OCI-LY7 (cell line): ENCODE measurements at regions not wholly inside any gene's neighbourhood (a gene's known extent, or its start where the extent isn't known, plus 50 kb on each side); places are given as distances from the start of the nearest gene placed in this dataset.

Experiments
- BruUV-seq: library from RNA; stranded (reverse); fragments of 400-500 nt; replicated peaks from 2 replicates; lab custom pipeline; 2021; lab: Mats Ljungman, UMichigan
- CTCF ChIA-PET: fragments of 300-600 bp; sonication (Branson Sonifier 250); formaldehyde crosslinking; loops from one replicate; lab custom pipeline; 2022; ENCODE audit warnings: antibody characterized with exemption; ENCODE audit not compliant: unreplicated experiment; lab: Charles Lee
- POLR2A ChIA-PET: fragments of 300-600 bp; sonication (Branson Sonifier 250); formaldehyde crosslinking; loops from one replicate; lab custom pipeline; 2022; ENCODE audit warnings: antibody characterized with exemption; lab: Charles Lee
- DNase-seq: peaks from one replicate; pipeline ENCODE4 v3.0.0-alpha.2; 2015; ENCODE audit warnings: low spot score
- H2AFZ ChIP-seq: fragments of 200-600 bp; sonication (generic), shearing (Covaris generic); 2 replicates; pipeline ENCODE4 v1.6.1; 2014; ENCODE audit warnings: mild to moderate bottlenecking, antibody characterized with exemption, low read length, moderate library complexity
- H3K27ac ChIP-seq: fragments of 200-600 bp; sonication (generic); 2 replicates; pipeline ENCODE4 v1.5.1; 2014; ENCODE audit warnings: mixed run types, low read depth, mild to moderate bottlenecking, moderate library complexity, low read length, inconsistent platforms; ENCODE audit not compliant: poor library complexity, severe bottlenecking
- H3K36me3 ChIP-seq: fragments of 200-600 bp; sonication (generic); 2 replicates; pipeline ENCODE4 v1.6.1; 2014; ENCODE audit warnings: mild to moderate bottlenecking, antibody characterized with exemption, low read length, moderate library complexity, mixed read lengths; ENCODE audit not compliant: insufficient read depth
- H3K4me1 ChIP-seq: fragments of 200-600 bp; sonication (generic); 2 replicates; pipeline ENCODE4 v1.5.1; 2014; ENCODE audit warnings: mild to moderate bottlenecking, low read length; ENCODE audit not compliant: insufficient read depth, poor library complexity, severe bottlenecking
- H3K4me2 ChIP-seq: fragments of 200-600 bp; sonication (generic); 2 replicates; pipeline ENCODE4 v1.6.1; 2014; ENCODE audit warnings: mild to moderate bottlenecking, low read length
- H3K4me3 ChIP-seq: fragments of 200-600 bp; sonication (generic); 2 replicates; pipeline ENCODE4 v1.5.1; 2014; ENCODE audit warnings: mild to moderate bottlenecking, low read depth, low read length; ENCODE audit not compliant: poor library complexity, severe bottlenecking
- H3K79me2 ChIP-seq: fragments of 200-600 bp; sonication (generic); 2 replicates; pipeline ENCODE4 v1.6.1; 2016; ENCODE audit warnings: low read depth, mild to moderate bottlenecking, low read length, moderate library complexity, mixed read lengths; ENCODE audit not compliant: insufficient read depth
- H3K9me2 ChIP-seq: fragments of 200-600 bp; sonication (generic); 2 replicates; pipeline ENCODE4 v1.6.1; 2016; ENCODE audit warnings: mild to moderate bottlenecking, low read length, mixed read lengths; ENCODE audit not compliant: insufficient read depth
- H3K9me3 ChIP-seq: fragments of 200-600 bp; sonication (generic); 2 replicates; pipeline ENCODE4 v1.6.1; 2014; ENCODE audit warnings: mild to moderate bottlenecking, mixed run types, low read length, mixed read lengths
- H4K20me1 ChIP-seq: fragments of 200-600 bp; sonication (generic); 2 replicates; pipeline ENCODE4 v1.6.1; 2014; ENCODE audit warnings: mild to moderate bottlenecking, antibody characterized with exemption, low read length, moderate library complexity, mixed read lengths; ENCODE audit not compliant: insufficient read depth
- EZH2phosphoT487 ChIP-seq: fragments of 200-600 bp; sonication (generic); IDR thresholded peaks from 2 replicates; pipeline ENCODE4 v1.6.1; 2018; ENCODE audit warnings: low read depth, borderline replicate concordance, mild to moderate bottlenecking, mixed run types, antibody characterized with exemption, low read length, moderate library complexity, mixed read lengths
- intact Hi-C: fragments of 100-400 bp; cut with micrococcal nuclease; formaldehyde crosslinking; loops from one replicate; pipeline ENCODE4 v1.10.0; 2022; ENCODE audit not compliant: unreplicated experiment
- TF ChIP-seq, protein P1 (sequence below): fragments of 200-600 bp; sonication (generic); conservative IDR thresholded peaks from 2 replicates; pipeline ENCODE4 v1.5.1; 2014; ENCODE audit warnings: mild to moderate bottlenecking, antibody characterized with exemption, low read length, moderate library complexity, mixed read lengths

GRCh38 chr21:21631961-21632360, 633.8 kb downstream of the NCAM2 start:
- CTCF ChIA-PET = no interaction called here
- peaks cover 21% of the 10 kb centered on the region; the same call in 1 of the 2 replicates for H3K9me3 ChIP-seq
- BruUV-seq = no TSS peak
- POLR2A ChIA-PET = no interaction called here
- TF ChIP-seq, protein P1, sequence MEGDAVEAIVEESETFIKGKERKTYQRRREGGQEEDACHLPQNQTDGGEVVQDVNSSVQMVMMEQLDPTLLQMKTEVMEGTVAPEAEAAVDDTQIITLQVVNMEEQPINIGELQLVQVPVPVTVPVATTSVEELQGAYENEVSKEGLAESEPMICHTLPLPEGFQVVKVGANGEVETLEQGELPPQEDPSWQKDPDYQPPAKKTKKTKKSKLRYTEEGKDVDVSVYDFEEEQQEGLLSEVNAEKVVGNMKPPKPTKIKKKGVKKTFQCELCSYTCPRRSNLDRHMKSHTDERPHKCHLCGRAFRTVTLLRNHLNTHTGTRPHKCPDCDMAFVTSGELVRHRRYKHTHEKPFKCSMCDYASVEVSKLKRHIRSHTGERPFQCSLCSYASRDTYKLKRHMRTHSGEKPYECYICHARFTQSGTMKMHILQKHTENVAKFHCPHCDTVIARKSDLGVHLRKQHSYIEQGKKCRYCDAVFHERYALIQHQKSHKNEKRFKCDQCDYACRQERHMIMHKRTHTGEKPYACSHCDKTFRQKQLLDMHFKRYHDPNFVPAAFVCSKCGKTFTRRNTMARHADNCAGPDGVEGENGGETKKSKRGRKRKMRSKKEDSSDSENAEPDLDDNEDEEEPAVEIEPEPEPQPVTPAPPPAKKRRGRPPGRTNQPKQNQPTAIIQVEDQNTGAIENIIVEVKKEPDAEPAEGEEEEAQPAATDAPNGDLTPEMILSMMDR = no peak
- TF ChIP-seq EZH2phosphoT487 = no peak
- H3K79me2 ChIP-seq = no peaks in the 10 kb centered on the region
- intact Hi-C loops = no loop called here
- no peak overlapping the region for H2AFZ ChIP-seq
- no peak overlapping the region for H3K4me3 ChIP-seq
- no peaks in the 10 kb centered on the region for H3K9me2 ChIP-seq
- no peak overlapping the region for H3K4me2 ChIP-seq
- H4K20me1 ChIP-seq = no peaks in the 10 kb centered on the region
- no peaks in the 10 kb centered on the region for H3K4me1 ChIP-seq
- no peak overlapping the region for H3K27ac ChIP-seq
- no peaks in the 10 kb centered on the region for H3K36me3 ChIP-seq
- no peak for DNase-seq

DNA sequence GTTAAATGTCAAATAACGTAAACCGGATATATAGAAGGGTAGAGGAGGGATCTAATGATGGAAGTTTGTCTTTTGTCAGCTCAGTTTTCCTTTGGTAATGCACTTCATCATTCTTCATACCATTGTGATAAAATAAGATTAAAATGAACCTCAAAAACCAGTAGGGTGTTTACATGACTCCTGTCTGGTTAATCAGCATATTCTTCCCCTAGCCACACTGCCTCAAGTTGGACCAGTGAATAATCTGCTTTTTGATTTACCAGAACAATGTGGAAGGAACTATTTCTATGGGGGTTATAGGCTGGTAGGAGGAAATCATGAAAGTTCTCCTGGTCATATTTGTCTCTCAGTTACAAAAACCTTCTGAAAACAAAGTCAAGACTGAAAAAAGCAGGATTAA, 634.7 kb downstream of the NCAM2 start:
- intact Hi-C loops = no loop called here
- CTCF ChIA-PET = no interaction called here
- no TSS peak for BruUV-seq

GRCh38 chr21:21661741-21662140, 663.5 kb downstream of the NCAM2 start:
- Histone ChIP-seq H2AFZ (no peak overlapping the region), H3K9me2 (no peaks in the 10 kb centered on the region), H3K4me3 (no peak overlapping the region), H3K79me2 (no peaks in the 10 kb centered on the region), H3K4me2 (no peak overlapping the region), H3K4me1 (no peaks in the 10 kb centered on the region), H3K9me3 (peaks cover 29% of the 10 kb centered on the region), H3K27ac (no peak overlapping the region), H3K36me3 (no peaks in the 10 kb centered on the region), H4K20me1 (no peaks in the 10 kb centered on the region)
- no peak for DNase-seq
- TF ChIP-seq, protein P1 = no peak
- no peak for TF ChIP-seq EZH2phosphoT487
- BruUV-seq = no TSS peak
- CTCF ChIA-PET = no interaction called here
- POLR2A ChIA-PET = interaction anchor here (0.7 to 0.9 kb wide), 2 partner anchors 8 to 9 kb away, joined by 4 read pairs; no protein-coding TSS in a partner anchor
- intact Hi-C loops = no loop called here

More for the DNA sequence above, 634.7 kb downstream of the NCAM2 start:
- Histone ChIP-seq H3K4me1 (no peaks in the 10 kb centered on the region), H3K79me2 (no peaks in the 10 kb centered on the region), H4K20me1 (no peaks in the 10 kb centered on the region), H2AFZ (no peak overlapping the region), H3K9me2 (no peaks in the 10 kb centered on the region), H3K36me3 (no peaks in the 10 kb centered on the region), H3K27ac (no peak overlapping the region), H3K4me3 (no peak overlapping the region), H3K9me3 (peaks cover 22% of the 10 kb centered on the region; the same call in 1 of the 2 replicates), H3K4me2 (no peak overlapping the region)
- TF ChIP-seq EZH2phosphoT487 = no peak
- TF ChIP-seq, protein P1 = no peak
- POLR2A ChIA-PET = interaction anchor here (0.7 kb wide), 1 partner anchor 10 kb away, joined by 3 read pairs; no protein-coding TSS in a partner anchor
- DNase-seq = no peak
